ENCODE measurements at regions not wholly inside any gene's neighbourhood (a gene's known extent, or its start where the extent isn't known, plus 50 kb on each side); places are given as distances from the start of the nearest gene placed in this dataset.

- DNase-seq (ENCODE audit: low spot score), result no peak
- intact Hi-C loops (cut with micrococcal nuclease; ENCODE audit: unreplicated experiment), result no loop called here
- ChIA-PET CTCF (no interaction called here), POLR2A (ENCODE audit: low non-redundant PET) (no interaction called here)
- BruUV-seq (replicated peaks), result no TSS peak
- TF ChIP-seq CTCF (conservative IDR thresholded peaks at IDR 0.05; ENCODE audit: low read depth, low read length), result no peak
- no peak for TF ChIP-seq EZH2 (IDR thresholded peaks at IDR 0.05; ENCODE audit: borderline replicate concordance, low read depth, low read length, poor library complexity, severe bottlenecking)
- H3K4me1 ChIP-seq (ENCODE audit: insufficient read depth, low read length, poor library complexity, severe bottlenecking), result no peaks in the 10 kb centered on the region
- no peak overlapping the region for H3K27ac ChIP-seq (ENCODE audit: low read depth, low read length, poor library complexity, severe bottlenecking)
- no peaks in the 10 kb centered on the region for H3K9me3 ChIP-seq (ENCODE audit: low read depth, low read length, poor library complexity, severe bottlenecking)
- no peak overlapping the region for H3K4me3 ChIP-seq (ENCODE audit: low read depth, low read length, poor library complexity, severe bottlenecking)
- H3K27me3 ChIP-seq (replicated peaks; ENCODE audit: insufficient read depth, low read depth, low read length, poor library complexity), result peaks cover 15% of the 10 kb centered on the region
- no peaks in the 10 kb centered on the region for H3K36me3 ChIP-seq (ENCODE audit: insufficient read depth, low read length, poor library complexity, severe bottlenecking)
These were observed 221.2 kb upstream of the HNRNPA3 start for GRCh38 chr2:176991411-176991810.

GRCh38 chr2:176997074-176997791, 215.4 kb upstream of the HNRNPA3 start:
- no peak overlapping the region for H3K4me3 ChIP-seq (ENCODE audit: low read depth, low read length, poor library complexity, severe bottlenecking)
- H3K9me3 ChIP-seq (ENCODE audit: low read depth, low read length, poor library complexity, severe bottlenecking), result no peaks in the 10 kb centered on the region
- POLR2A ChIA-PET (ENCODE audit: low non-redundant PET), result no interaction called here
- no peak for DNase-seq (ENCODE audit: low spot score)
- H3K27ac ChIP-seq (ENCODE audit: low read depth, low read length, poor library complexity, severe bottlenecking), result no peak overlapping the region
- no peaks in the 10 kb centered on the region for H3K4me1 ChIP-seq (ENCODE audit: insufficient read depth, low read length, poor library complexity, severe bottlenecking)
- BruUV-seq (replicated peaks), result no TSS peak
- CTCF ChIA-PET, result no interaction called here
- no peaks in the 10 kb centered on the region for H3K27me3 ChIP-seq (replicated peaks; ENCODE audit: insufficient read depth, low read depth, low read length, poor library complexity)
- TF ChIP-seq EZH2 (IDR thresholded peaks at IDR 0.05; ENCODE audit: borderline replicate concordance, low read depth, low read length, poor library complexity, severe bottlenecking) (no peak), CTCF (conservative IDR thresholded peaks at IDR 0.05; ENCODE audit: low read depth, low read length) (no peak)
- intact Hi-C loops (cut with micrococcal nuclease; ENCODE audit: unreplicated experiment), result no loop called here
- H3K36me3 ChIP-seq (ENCODE audit: insufficient read depth, low read length, poor library complexity, severe bottlenecking), result no peaks in the 10 kb centered on the region

GRCh38 chr2:176997792-176998169, 214.8 kb upstream of the HNRNPA3 start:
- intact Hi-C loops (cut with micrococcal nuclease; ENCODE audit: unreplicated experiment), result no loop called here
- no TSS peak for BruUV-seq (replicated peaks)
- Histone ChIP-seq H3K36me3 (ENCODE audit: insufficient read depth, low read length, poor library complexity, severe bottlenecking) (no peaks in the 10 kb centered on the region), H3K4me1 (ENCODE audit: insufficient read depth, low read length, poor library complexity, severe bottlenecking) (no peaks in the 10 kb centered on the region), H3K27me3 (replicated peaks; ENCODE audit: insufficient read depth, low read depth, low read length, poor library complexity) (no peaks in the 10 kb centered on the region), H3K27ac (ENCODE audit: low read depth, low read length, poor library complexity, severe bottlenecking) (no peak overlapping the region), H3K9me3 (ENCODE audit: low read depth, low read length, poor library complexity, severe bottlenecking) (no peaks in the 10 kb centered on the region), H3K4me3 (ENCODE audit: low read depth, low read length, poor library complexity, severe bottlenecking) (no peak overlapping the region)
- CTCF ChIA-PET, result no interaction called here
- no peak for DNase-seq (ENCODE audit: low spot score)
- POLR2A ChIA-PET (ENCODE audit: low non-redundant PET), result no interaction called here
- no peak for TF ChIP-seq EZH2 (IDR thresholded peaks at IDR 0.05; ENCODE audit: borderline replicate concordance, low read depth, low read length, poor library complexity, severe bottlenecking)
- no peak for TF ChIP-seq CTCF (conservative IDR thresholded peaks at IDR 0.05; ENCODE audit: low read depth, low read length)
